ENCODE measurements at regions not wholly inside any gene's neighbourhood (a gene's known extent, or its start where the extent isn't known, plus 50 kb on each side); places are given as distances from the start of the nearest gene placed in this dataset.

DNA sequence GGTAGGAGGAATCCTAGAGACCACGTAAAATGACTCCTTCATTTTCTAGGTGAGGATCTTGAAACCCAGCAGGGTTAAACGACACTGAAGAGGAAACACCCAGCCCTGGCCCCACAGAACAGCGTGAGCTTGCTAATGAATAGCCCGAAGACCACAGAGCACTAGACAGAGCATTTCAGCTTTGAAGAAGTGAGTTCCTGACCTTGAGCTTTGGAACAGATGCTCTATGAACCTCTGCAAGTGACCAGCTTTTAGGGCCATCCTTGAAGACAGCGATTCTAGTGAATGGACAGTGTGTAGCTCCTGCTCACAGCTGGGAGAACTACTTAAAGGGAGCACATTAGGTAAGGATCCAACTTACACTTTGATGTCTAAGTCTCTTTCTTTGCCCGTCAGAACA, 74.0 kb upstream of the FRMD1 start:
- TF ChIP-seq FOXK2 (IDR thresholded peaks at IDR 0.05): no peak
- no peak for TF ChIP-seq SP1 (IDR thresholded peaks at IDR 0.05)
- no peak for TF ChIP-seq ZNF384 (IDR thresholded peaks at IDR 0.05)
- TF ChIP-seq NFRKB (IDR thresholded peaks at IDR 0.05): no peak
- no peak for TF ChIP-seq ELF4 (IDR thresholded peaks at IDR 0.05)
- TF ChIP-seq, protein P1, sequence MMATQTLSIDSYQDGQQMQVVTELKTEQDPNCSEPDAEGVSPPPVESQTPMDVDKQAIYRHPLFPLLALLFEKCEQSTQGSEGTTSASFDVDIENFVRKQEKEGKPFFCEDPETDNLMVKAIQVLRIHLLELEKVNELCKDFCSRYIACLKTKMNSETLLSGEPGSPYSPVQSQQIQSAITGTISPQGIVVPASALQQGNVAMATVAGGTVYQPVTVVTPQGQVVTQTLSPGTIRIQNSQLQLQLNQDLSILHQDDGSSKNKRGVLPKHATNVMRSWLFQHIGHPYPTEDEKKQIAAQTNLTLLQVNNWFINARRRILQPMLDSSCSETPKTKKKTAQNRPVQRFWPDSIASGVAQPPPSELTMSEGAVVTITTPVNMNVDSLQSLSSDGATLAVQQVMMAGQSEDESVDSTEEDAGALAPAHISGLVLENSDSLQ (IDR thresholded peaks at IDR 0.05): no peak
- TF ChIP-seq ARNT (IDR thresholded peaks at IDR 0.05): no peak
- TF ChIP-seq FOXM1 (IDR thresholded peaks at IDR 0.05; ENCODE audit: borderline replicate concordance): no peak
- TF ChIP-seq TARDBP (IDR thresholded peaks at IDR 0.05): no peak
- TF ChIP-seq L3MBTL2 (conservative IDR thresholded peaks at IDR 0.05): no peak
